Pancreas (tissue), 10 donors: ENCODE measurements at regions not wholly inside any gene's neighbourhood (a gene's known extent, or its start where the extent isn't known, plus 50 kb on each side); places are given as distances from the start of the nearest gene placed in this dataset.

ENCODE experiments used
- ATAC-seq, 4 donors: fragments of 200-7000 bp; cut with Tn5 transposase; one replicate each; pipeline versions ENCODE4 v1.8.0 to v1.9.1; 2020; ENCODE audit warnings: mild to moderate bottlenecking in 4 of 4, moderate library complexity in 4 of 4
- DNase-seq, 6 donors: peaks; one replicate each; pipeline ENCODE4 v3.0.0-alpha.2; 2020
- FAIRE-seq: peaks from 2 replicates; lab custom pipeline; 2012; peaks lifted over from hg19 to GRCh38; lab: Jason Lieb, UNC
- H3K27ac ChIP-seq, 4 donors: fragments of 200-600 bp; sonication (generic); 1 replicate in 3 of 4; 2 replicates in 1 of 4; pipeline versions ENCODE4 v1.5.0 to v1.8.0; 2020
- H3K27me3 ChIP-seq, 4 donors: fragments of 200-600 bp; one replicate each; pipeline ENCODE4 v1.8.0; 2021
- H3K36me3 ChIP-seq, 3 donors: fragments of 200-600 bp; sonication (generic) in 1 of 3; one replicate each; pipeline versions ENCODE4 v1.5.0 to v1.8.0; 2020 to 2021
- H3K4me1 ChIP-seq, 3 donors: fragments of 200-600 bp; one replicate each; pipeline ENCODE4 v1.8.0; 2021
- H3K4me3 ChIP-seq, 4 donors: fragments of 200-600 bp; sonication (generic) in 2 of 4; one replicate each; pipeline versions ENCODE4 v1.5.0 to v1.8.0; 2020 to 2021
- H3K9me3 ChIP-seq, 4 donors: fragments of 200-600 bp; one replicate each; pipeline ENCODE4 v1.8.0; 2021
- CTCF ChIP-seq, 4 donors: fragments of 200-600 bp; sonication (generic) in 3 of 4; IDR thresholded peaks; one replicate each; pipeline versions ENCODE4 v1.5.0 to v1.8.0; 2021; ENCODE audit warnings: antibody characterized with exemption in 4 of 4
- WGBS, 2 donors: extraction: QIAGEN DNeasy Blood & Tissue Kit; methylation state at CpG; one replicate each; pipeline ENCODE4 v1.1.7; 2013; 5-methylcytosine and 5-hydroxymethylcytosine counted together
- intact Hi-C, 3 donors: fragments of 100-400 bp; cut with DNase I; formaldehyde crosslinking; loops; one replicate each; pipeline versions ENCODE4 v1.11.1 to v1.14.2; 2022
- donor health status: healthy with polysubstance abuse.
- donor health status: DM: no; HTN: no; CAD: no; lungs with moderate emphysema.
- donor health status: DM: no; HTN: no; CAD: no.
- donor health status: control.
- donor health status: control.
- donor health status: Bipolar disorder and iron deficiency.
- donor health status: DM: yes; HTN: yes; CAD: no.
- donor health status: DM: no; HTN: no; CAD: no.
- donor health status: DM: no; HTN: no; CAD: no.
- donor health status: DM: yes; HTN: yes; CAD: no.

- no peak for FAIRE-seq
- intact Hi-C loops = no loop called here
- Histone ChIP-seq H3K4me3 (no peak overlapping the region), H3K9me3 (no peaks in the 10 kb centered on the region), H3K4me1 (no peaks in the 10 kb centered on the region), H3K27me3 (no peaks in the 10 kb centered on the region), H3K36me3 (no peaks in the 10 kb centered on the region), H3K27ac (no peak overlapping the region)
- no peak for DNase-seq
- TF ChIP-seq CTCF (IDR thresholded peaks at IDR 0.05) = no peak
- WGBS, 2 donors = 76 to 81% methylated on average over 4 of the region's 4 CpGs
- ATAC-seq = no peak
Measured at GRCh38 chr5:118705959-118706667, 282.2 kb downstream of the DTWD2 start.

GRCh38 chr5:118703241-118703640 is 285.1 kb downstream of the DTWD2 start:
- FAIRE-seq = no peak
- intact Hi-C loops = no loop called here
- Histone ChIP-seq H3K4me3 (no peak overlapping the region), H3K9me3 (no peaks in the 10 kb centered on the region), H3K36me3 (no peaks in the 10 kb centered on the region), H3K27me3 (no peaks in the 10 kb centered on the region), H3K27ac (no peak overlapping the region), H3K4me1 (no peaks in the 10 kb centered on the region)
- ATAC-seq = no peak
- no peak for TF ChIP-seq CTCF (IDR thresholded peaks at IDR 0.05)
- DNase-seq = no peak
- 77 to 80% methylated on average over 2 of the region's 2 CpGs for WGBS, 2 donors

- no peak for FAIRE-seq
- no peaks in the 10 kb centered on the region for H3K4me1 ChIP-seq
Measured at GRCh38 chr5:118701791-118702190, 286.6 kb downstream of the DTWD2 start.

GRCh38 chr5:118700510-118700909 is 287.8 kb downstream of the DTWD2 start:
- Histone ChIP-seq H3K4me3 (no peak overlapping the region), H3K9me3 (no peaks in the 10 kb centered on the region), H3K36me3 (no peaks in the 10 kb centered on the region), H3K27me3 (no peaks in the 10 kb centered on the region), H3K27ac (no peak overlapping the region), H3K4me1 (no peaks in the 10 kb centered on the region)
- intact Hi-C loops = no loop called here
- no peak for ATAC-seq
- DNase-seq = no peak
- FAIRE-seq = no peak
- 44 to 47% methylated on average over 2 of the region's 2 CpGs for WGBS, 2 donors
- no peak for TF ChIP-seq CTCF (IDR thresholded peaks at IDR 0.05)

More at GRCh38 chr5:118701791-118702190, 286.6 kb downstream of the DTWD2 start:
- Histone ChIP-seq H3K9me3 (no peaks in the 10 kb centered on the region), H3K27me3 (no peaks in the 10 kb centered on the region), H3K36me3 (no peaks in the 10 kb centered on the region), H3K27ac (no peak overlapping the region), H3K4me3 (no peak overlapping the region)
- intact Hi-C loops = no loop called here
- DNase-seq (no peak), ATAC-seq (no peak)
- TF ChIP-seq CTCF (IDR thresholded peaks at IDR 0.05) = no peak

- no peak for ATAC-seq
- H3K9me3 ChIP-seq = no peaks in the 10 kb centered on the region
- WGBS, 2 donors = 41 to 63% methylated on average over 2 of the region's 2 CpGs
- no peak for FAIRE-seq
- H3K4me1 ChIP-seq = no peaks in the 10 kb centered on the region
- no peak overlapping the region for H3K4me3 ChIP-seq
- no peaks in the 10 kb centered on the region for H3K27me3 ChIP-seq
- no peaks in the 10 kb centered on the region for H3K36me3 ChIP-seq
- intact Hi-C loops = no loop called here
- TF ChIP-seq CTCF (IDR thresholded peaks at IDR 0.05) = no peak
- DNase-seq = no peak
- no peak overlapping the region for H3K27ac ChIP-seq
Measured at GRCh38 chr5:118698774-118699173, 289.6 kb downstream of the DTWD2 start.
